Stimulated activated CD4-positive, alpha-beta T cell treated with anti-CD3 and anti-CD28 coated beads, Interleukin-1b, Interleukin-23, amount 100 ng/mL, for 48 hours (primary cell): ENCODE measurements at regions not wholly inside any gene's neighbourhood (a gene's known extent, or its start where the extent isn't known, plus 50 kb on each side); places are given as distances from the start of the nearest gene placed in this dataset.

ENCODE experiments used
- DNase-seq: peaks from one replicate; pipeline ENCODE4 v3.0.0-alpha.2; 2020

DNA sequence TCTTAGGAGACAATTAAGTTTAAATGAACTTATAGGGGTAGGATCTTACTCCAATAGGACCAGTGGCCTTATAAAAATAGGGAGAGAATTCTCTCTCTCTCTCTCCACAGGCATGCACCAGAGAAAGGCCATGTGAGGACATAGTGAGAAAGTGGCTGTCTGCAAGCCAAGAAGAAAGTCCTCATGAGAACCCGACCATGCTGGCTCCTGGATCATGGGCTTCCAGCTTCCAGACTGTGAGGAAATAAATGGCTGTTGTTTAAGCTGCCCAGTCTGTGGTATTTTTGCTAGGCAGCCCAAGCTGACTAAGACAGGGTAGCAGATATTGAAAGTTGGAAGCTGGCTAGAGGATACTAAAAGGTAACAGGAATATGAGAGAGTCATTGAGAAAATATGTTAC is 454.0 kb downstream of the NBAS start:
- no peak for DNase-seq

DNA sequence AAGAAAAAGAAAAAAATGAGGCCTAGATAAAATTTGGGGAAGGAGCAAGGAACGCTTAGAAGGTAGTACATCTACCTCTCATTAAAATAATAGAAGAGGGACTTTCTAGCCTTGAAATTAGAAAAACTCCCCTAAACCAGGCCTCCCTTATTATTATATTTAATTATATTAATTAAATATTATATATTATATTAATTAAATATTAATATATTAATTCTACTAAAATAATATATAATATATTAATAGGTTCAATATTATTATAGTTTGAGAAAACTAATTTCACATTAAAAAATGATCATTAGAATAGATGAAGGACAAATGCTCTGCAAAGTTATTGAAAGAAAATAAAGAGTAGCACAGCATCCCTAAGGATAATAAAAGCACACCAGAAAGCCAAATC is 449.4 kb downstream of the NBAS start:
- DNase-seq: no peak

GRCh38 chr2:15112216-15112615 is 448.9 kb downstream of the NBAS start:
- no peak for DNase-seq

DNA sequence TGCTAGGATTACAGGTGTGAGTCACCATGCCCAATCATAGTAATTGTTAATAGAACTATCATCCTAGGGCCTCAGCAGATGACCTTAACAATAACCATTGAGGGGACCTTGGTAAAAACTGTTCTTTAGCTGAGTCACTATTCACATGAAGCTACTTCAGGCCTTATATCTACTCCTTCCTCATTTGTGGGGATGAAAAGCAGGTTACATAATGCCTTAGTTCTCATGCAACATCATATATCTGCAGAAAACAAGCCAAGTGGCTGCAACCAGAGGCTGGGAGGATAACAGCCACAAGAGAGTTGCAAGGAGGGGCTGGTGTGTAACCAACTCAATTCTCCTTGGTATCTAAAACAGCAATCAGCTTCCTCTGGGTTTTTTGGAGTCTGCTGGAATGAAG is 445.4 kb downstream of the NBAS start:
- DNase-seq: no peak

- no peak for DNase-seq
Observed at GRCh38 chr2:15116830-15117229, 444.3 kb downstream of the NBAS start.
